NOMO-1 (cell line): ENCODE measurements at regions not wholly inside any gene's neighbourhood (a gene's known extent, or its start where the extent isn't known, plus 50 kb on each side); places are given as distances from the start of the nearest gene placed in this dataset.

Experiments
- DNase-seq, 2 experiments: peaks; one replicate each; lab custom pipeline; 2025; ENCODE audit not compliant: unreplicated experiment in 2 of 2; lab: John Stamatoyannopoulos, UW

DNA sequence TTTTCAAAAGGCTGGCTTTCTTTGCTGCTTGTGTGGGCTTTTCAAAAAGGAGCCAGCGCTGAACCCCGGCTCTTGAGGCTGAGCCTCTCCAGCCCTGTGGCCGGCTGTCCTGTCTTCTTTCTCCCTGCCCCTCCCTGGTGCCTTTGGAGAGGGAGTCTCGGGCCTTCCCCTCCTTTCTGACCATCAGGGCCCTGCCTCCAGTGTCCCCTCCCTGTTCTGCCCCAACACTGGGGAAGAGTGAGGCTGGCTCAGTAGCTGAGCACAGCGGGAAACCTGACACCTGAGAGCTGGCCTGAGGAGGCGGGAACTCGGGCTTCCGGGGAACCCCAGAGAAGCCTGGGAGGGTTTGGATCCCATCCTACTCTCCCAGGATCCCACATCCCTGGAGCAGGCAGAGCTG lies 232.1 kb downstream of the LOXHD1 start:
- DNase-seq, result no peak

GRCh38 chr18:46425511-46425910 lies 231.5 kb downstream of the LOXHD1 start:
- no peak for DNase-seq

DNA sequence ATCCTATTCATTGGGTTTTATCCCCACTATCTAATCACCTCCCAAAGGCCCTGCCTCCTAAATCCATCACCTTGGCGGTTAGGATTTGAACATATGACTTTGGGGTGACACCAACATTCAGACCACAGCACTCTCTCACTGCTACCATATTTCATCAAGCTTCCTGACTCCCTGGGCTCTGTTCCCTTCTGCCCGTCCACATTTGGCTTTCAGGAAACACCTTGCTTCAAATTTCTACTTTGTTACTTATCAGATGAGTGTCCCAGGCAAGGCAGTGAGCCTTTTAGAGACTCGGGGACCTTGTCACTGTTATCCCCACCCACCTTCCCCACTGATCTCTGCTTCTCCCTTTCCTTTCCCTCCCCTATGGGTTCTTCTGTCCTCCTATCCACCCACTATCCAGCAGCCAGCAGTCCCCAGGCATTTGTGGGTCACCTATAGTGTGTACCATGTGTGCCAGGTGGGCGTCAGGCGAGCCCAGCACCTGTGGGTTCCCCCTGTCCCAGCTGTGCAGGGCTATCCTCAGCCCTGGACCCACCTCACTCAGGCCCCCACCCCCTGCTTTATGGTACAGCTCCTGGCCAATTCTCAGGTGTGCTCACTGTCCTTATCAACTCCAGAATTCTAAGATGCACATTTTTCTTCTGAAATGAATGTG lies 230.9 kb downstream of the LOXHD1 start:
- DNase-seq, result no peak

GRCh38 chr18:46426679-46427047 lies 230.4 kb downstream of the LOXHD1 start:
- DNase-seq, result no peak
